CD4-positive, CD25-positive, alpha-beta regulatory T cell (primary cell): ENCODE measurements at regions not wholly inside any gene's neighbourhood (a gene's known extent, or its start where the extent isn't known, plus 50 kb on each side); places are given as distances from the start of the nearest gene placed in this dataset.

Experiments
- ATAC-seq, 2 donors: fragments of 150-1000 bp; cut with Tn5 transposase; one replicate each; pipeline ENCODE4 v1.10.0; 2021; ENCODE audit warnings: low read depth in 2 of 2, moderate number of reproducible peaks in 2 of 2, moderate library complexity in 1 of 2
- DNase-seq, 3 donors: peaks; one replicate each; pipeline versions ENCODE4 v3.0.0 to v3.0.0-alpha.2; 2012 to 2022; ENCODE audit warnings: mixed read lengths in 1 of 3
- H3K27ac ChIP-seq: one replicate; pipeline ENCODE4 v1.7.0; 2013; ENCODE audit warnings: mild to moderate bottlenecking, low read length; ENCODE audit not compliant: insufficient read depth, poor library complexity, severe bottlenecking
- H3K27me3 ChIP-seq: one replicate; pipeline ENCODE4 v1.7.0; 2013; ENCODE audit warnings: low read length; ENCODE audit not compliant: control insufficient read depth, insufficient read depth
- H3K36me3 ChIP-seq: one replicate; pipeline ENCODE4 v1.7.0; 2013; ENCODE audit warnings: mild to moderate bottlenecking, low read length, moderate library complexity; ENCODE audit not compliant: control insufficient read depth, insufficient read depth
- H3K4me1 ChIP-seq: 2 replicates; pipeline ENCODE4 v1.7.0; 2013; ENCODE audit warnings: mild to moderate bottlenecking, low read length; ENCODE audit not compliant: insufficient read depth, control insufficient read depth, poor library complexity, severe bottlenecking
- H3K4me3 ChIP-seq: one replicate; pipeline ENCODE4 v1.7.0; 2013; ENCODE audit warnings: low read depth, mild to moderate bottlenecking, low read length, moderate library complexity
- H3K9me3 ChIP-seq, 2 experiments: 1 replicate in 1 of 2; 2 replicates in 1 of 2; pipeline ENCODE4 v1.7.0; 2013; ENCODE audit warnings: low read length in 2 of 2, mild to moderate bottlenecking in 1 of 2, moderate library complexity in 1 of 2; ENCODE audit not compliant: control insufficient read depth in 2 of 2
- H3K27ac Mint-ChIP-seq, 3 donors: one replicate each; pipeline ENCODE4 v1.8.0; 2020 to 2022; ENCODE audit warnings: mild to moderate bottlenecking in 3 of 3, mixed read lengths in 3 of 3, moderate library complexity in 2 of 3
- H3K27me3 Mint-ChIP-seq: one replicate; pipeline ENCODE4 v1.8.0; 2022; ENCODE audit warnings: mild to moderate bottlenecking, mixed read lengths
- H3K36me3 Mint-ChIP-seq: one replicate; pipeline ENCODE4 v1.8.0; 2020; ENCODE audit warnings: mixed read lengths
- H3K4me1 Mint-ChIP-seq, 4 donors: one replicate each; pipeline ENCODE4 v1.8.0; 2020 to 2022; ENCODE audit warnings: mixed read lengths in 4 of 4, mild to moderate bottlenecking in 1 of 4
- H3K4me3 Mint-ChIP-seq, 4 donors: one replicate each; pipeline ENCODE4 v1.8.0; 2020 to 2022; ENCODE audit warnings: mild to moderate bottlenecking in 4 of 4, mixed read lengths in 4 of 4, moderate library complexity in 3 of 4
- H3K9me3 Mint-ChIP-seq, 7 donors: one replicate each; pipeline ENCODE4 v1.8.0; 2020 to 2022; ENCODE audit warnings: mixed read lengths in 7 of 7, mild to moderate bottlenecking in 3 of 7, moderate library complexity in 2 of 7

GRCh38 chr6:47112317-47112716 is 70.2 kb upstream of the ADGRF1 start:
- no peaks in the 10 kb centered on the region for H3K36me3 Mint-ChIP-seq
- H3K4me3 Mint-ChIP-seq = no peak overlapping the region
- H3K9me3 Mint-ChIP-seq = peaks cover 0 to 4% (median 0%) of the 10 kb centered on the region in 7 donors
- H3K27ac Mint-ChIP-seq = no peak overlapping the region
- Histone ChIP-seq H3K36me3 (no peaks in the 10 kb centered on the region), H3K4me1 (no peaks in the 10 kb centered on the region), H3K9me3 (no peaks in the 10 kb centered on the region), H3K27me3 (no peaks in the 10 kb centered on the region), H3K27ac (no peak overlapping the region), H3K4me3 (no peak overlapping the region)
- no peaks in the 10 kb centered on the region for H3K27me3 Mint-ChIP-seq
- ATAC-seq (no peak), DNase-seq (no peak)
- no peaks in the 10 kb centered on the region for H3K4me1 Mint-ChIP-seq

GRCh38 chr6:47111685-47112084 is 69.6 kb upstream of the ADGRF1 start:
- no peak for DNase-seq

GRCh38 chr6:47109281-47109680 is 67.1 kb upstream of the ADGRF1 start:
- ATAC-seq = no peak
- DNase-seq = no peak

More at GRCh38 chr6:47111685-47112084, 69.6 kb upstream of the ADGRF1 start:
- Mint-ChIP-seq H3K4me1 (no peaks in the 10 kb centered on the region), H3K36me3 (no peaks in the 10 kb centered on the region), H3K27me3 (no peaks in the 10 kb centered on the region), H3K27ac (no peak overlapping the region), H3K9me3 (peaks cover 0 to 4% (median 0%) of the 10 kb centered on the region in 7 donors), H3K4me3 (no peak overlapping the region)
- Histone ChIP-seq H3K27me3 (no peaks in the 10 kb centered on the region), H3K4me3 (no peak overlapping the region), H3K4me1 (no peaks in the 10 kb centered on the region), H3K36me3 (no peaks in the 10 kb centered on the region), H3K27ac (no peak overlapping the region), H3K9me3 (no peaks in the 10 kb centered on the region)
- no peak for ATAC-seq

GRCh38 chr6:47106721-47107197 is 64.6 kb upstream of the ADGRF1 start:
- Histone ChIP-seq H3K4me1 (no peaks in the 10 kb centered on the region), H3K9me3 (no peaks in the 10 kb centered on the region), H3K27ac (no peak overlapping the region), H3K36me3 (no peaks in the 10 kb centered on the region), H3K4me3 (no peak overlapping the region), H3K27me3 (no peaks in the 10 kb centered on the region)
- Mint-ChIP-seq H3K4me3 (no peak overlapping the region), H3K27ac (no peak overlapping the region), H3K27me3 (no peaks in the 10 kb centered on the region), H3K36me3 (no peaks in the 10 kb centered on the region), H3K9me3 (peaks cover 0 to 4% (median 0%) of the 10 kb centered on the region in 7 donors), H3K4me1 (no peaks in the 10 kb centered on the region)
- DNase-seq (no peak), ATAC-seq (no peak)

More at GRCh38 chr6:47109281-47109680, 67.1 kb upstream of the ADGRF1 start:
- H3K9me3 Mint-ChIP-seq = peaks cover 0 to 4% (median 0%) of the 10 kb centered on the region in 7 donors
- H3K27me3 ChIP-seq = no peaks in the 10 kb centered on the region
- no peak overlapping the region for H3K4me3 ChIP-seq
- H3K27ac ChIP-seq = no peak overlapping the region
- no peaks in the 10 kb centered on the region for H3K4me1 ChIP-seq
- no peaks in the 10 kb centered on the region for H3K9me3 ChIP-seq
- no peak overlapping the region for H3K27ac Mint-ChIP-seq
- no peaks in the 10 kb centered on the region for H3K4me1 Mint-ChIP-seq
- H3K27me3 Mint-ChIP-seq = no peaks in the 10 kb centered on the region
- H3K4me3 Mint-ChIP-seq = no peak overlapping the region
- no peaks in the 10 kb centered on the region for H3K36me3 ChIP-seq
- no peaks in the 10 kb centered on the region for H3K36me3 Mint-ChIP-seq

- Histone ChIP-seq H3K27ac (no peak overlapping the region), H3K4me3 (no peak overlapping the region), H3K9me3 (no peaks in the 10 kb centered on the region), H3K36me3 (no peaks in the 10 kb centered on the region), H3K4me1 (no peaks in the 10 kb centered on the region), H3K27me3 (no peaks in the 10 kb centered on the region)
- no peaks in the 10 kb centered on the region for H3K27me3 Mint-ChIP-seq
- peaks cover 0 to 4% (median 0%) of the 10 kb centered on the region in 7 donors for H3K9me3 Mint-ChIP-seq
- H3K27ac Mint-ChIP-seq = no peak overlapping the region
- no peaks in the 10 kb centered on the region for H3K4me1 Mint-ChIP-seq
- no peak overlapping the region for H3K4me3 Mint-ChIP-seq
- no peak for ATAC-seq
- DNase-seq = no peak
- H3K36me3 Mint-ChIP-seq = no peaks in the 10 kb centered on the region
Observed at GRCh38 chr6:47106216-47106615, 64.1 kb upstream of the ADGRF1 start.

GRCh38 chr6:47105469-47106178 is 63.5 kb upstream of the ADGRF1 start:
- Mint-ChIP-seq H3K4me1 (no peaks in the 10 kb centered on the region), H3K9me3 (peaks cover 0 to 4% (median 0%) of the 10 kb centered on the region in 7 donors), H3K27me3 (no peaks in the 10 kb centered on the region), H3K4me3 (no peak overlapping the region), H3K27ac (no peak overlapping the region), H3K36me3 (no peaks in the 10 kb centered on the region)
- ATAC-seq = no peak
- no peaks in the 10 kb centered on the region for H3K4me1 ChIP-seq
- H3K36me3 ChIP-seq = no peaks in the 10 kb centered on the region
- H3K4me3 ChIP-seq = no peak overlapping the region
- DNase-seq = no peak
- no peaks in the 10 kb centered on the region for H3K9me3 ChIP-seq
- no peaks in the 10 kb centered on the region for H3K27me3 ChIP-seq
- no peak overlapping the region for H3K27ac ChIP-seq

GRCh38 chr6:47103931-47104330 is 61.8 kb upstream of the ADGRF1 start:
- H3K36me3 Mint-ChIP-seq = no peaks in the 10 kb centered on the region
- H3K9me3 Mint-ChIP-seq = peaks cover 0 to 4% (median 0%) of the 10 kb centered on the region in 7 donors
- H3K27ac ChIP-seq = no peak overlapping the region
- H3K27me3 ChIP-seq = no peaks in the 10 kb centered on the region
- H3K4me1 Mint-ChIP-seq = no peaks in the 10 kb centered on the region
- H3K9me3 ChIP-seq = no peaks in the 10 kb centered on the region
- ATAC-seq (no peak), DNase-seq (no peak)
- no peak overlapping the region for H3K4me3 Mint-ChIP-seq
- no peak overlapping the region for H3K27ac Mint-ChIP-seq
- H3K36me3 ChIP-seq = no peaks in the 10 kb centered on the region
- H3K4me3 ChIP-seq = no peak overlapping the region
- H3K27me3 Mint-ChIP-seq = no peaks in the 10 kb centered on the region
- no peaks in the 10 kb centered on the region for H3K4me1 ChIP-seq

- H3K27me3 ChIP-seq = no peaks in the 10 kb centered on the region
- no peaks in the 10 kb centered on the region for H3K9me3 ChIP-seq
- no peak overlapping the region for H3K27ac ChIP-seq
- Mint-ChIP-seq H3K4me3 (no peak overlapping the region), H3K9me3 (peaks cover 0 to 2% (median 0%) of the 10 kb centered on the region in 7 donors), H3K4me1 (no peaks in the 10 kb centered on the region), H3K36me3 (no peaks in the 10 kb centered on the region), H3K27ac (no peak overlapping the region), H3K27me3 (no peaks in the 10 kb centered on the region)
- no peaks in the 10 kb centered on the region for H3K4me1 ChIP-seq
- no peak for DNase-seq
- no peak for ATAC-seq
- no peak overlapping the region for H3K4me3 ChIP-seq
- no peaks in the 10 kb centered on the region for H3K36me3 ChIP-seq
Observed at GRCh38 chr6:47102331-47102730, 60.2 kb upstream of the ADGRF1 start.
